Right forelimb (tissue), 1 donor: ENCODE measurements at regions not wholly inside any gene's neighbourhood (a gene's known extent, or its start where the extent isn't known, plus 50 kb on each side); places are given as distances from the start of the nearest gene placed in this dataset.

Experiments
- DNase-seq: peaks from one replicate; pipeline ENCODE4 v3.0.0-alpha.2; 2018

GRCh38 chr11:42631220-42631843, 680.5 kb upstream of the API5 start:
- no peak for DNase-seq

- no peak for DNase-seq
These were observed 664.8 kb upstream of the API5 start for GRCh38 chr11:42646959-42647358.

- DNase-seq: no peak
These were observed 663.8 kb upstream of the API5 start for GRCh38 chr11:42647993-42648392.

- DNase-seq: no peak
These were observed 660.2 kb upstream of the API5 start for GRCh38 chr11:42651621-42652020.

- DNase-seq: no peak
These were observed 654.6 kb upstream of the API5 start for GRCh38 chr11:42657169-42657568.

- DNase-seq: no peak
These were observed 649.9 kb upstream of the API5 start for GRCh38 chr11:42661942-42662341.

- no peak for DNase-seq
These were observed 642.4 kb upstream of the API5 start for GRCh38 chr11:42669248-42669976.

GRCh38 chr11:42674436-42674835, 637.4 kb upstream of the API5 start:
- no peak for DNase-seq

- no peak for DNase-seq
These were observed 604.3 kb upstream of the API5 start for GRCh38 chr11:42707541-42707940.

GRCh38 chr11:42709216-42709615, 602.6 kb upstream of the API5 start:
- no peak for DNase-seq

GRCh38 chr11:42713279-42713678, 598.5 kb upstream of the API5 start:
- no peak for DNase-seq

GRCh38 chr11:42713753-42714152, 598.0 kb upstream of the API5 start:
- no peak for DNase-seq

- no peak for DNase-seq
These were observed 590.9 kb upstream of the API5 start for GRCh38 chr11:42720716-42721563.

- no peak for DNase-seq
These were observed 583.9 kb upstream of the API5 start for GRCh38 chr11:42727879-42728278.

GRCh38 chr11:42762348-42762747, 549.4 kb upstream of the API5 start:
- no peak for DNase-seq

- no peak for DNase-seq
These were observed 546.9 kb upstream of the API5 start for GRCh38 chr11:42764936-42765335.

- DNase-seq: no peak
These were observed 543.2 kb upstream of the API5 start for GRCh38 chr11:42768576-42768975.

GRCh38 chr11:42770444-42771065, 541.2 kb upstream of the API5 start:
- no peak for DNase-seq

- DNase-seq: no peak
These were observed 538.9 kb upstream of the API5 start for GRCh38 chr11:42772886-42773285.

GRCh38 chr11:42773729-42774128, 538.1 kb upstream of the API5 start:
- no peak for DNase-seq

GRCh38 chr11:42774567-42774966, 537.2 kb upstream of the API5 start:
- no peak for DNase-seq

GRCh38 chr11:42777776-42778175, 534.0 kb upstream of the API5 start:
- no peak for DNase-seq

- DNase-seq: no peak
These were observed 533.6 kb upstream of the API5 start for GRCh38 chr11:42778193-42778592.
